H1 (cell line): ENCODE measurements at regions not wholly inside any gene's neighbourhood (a gene's known extent, or its start where the extent isn't known, plus 50 kb on each side); places are given as distances from the start of the nearest gene placed in this dataset.

Source experiments
- CBX5 ChIP-seq: fragments of 300-800, 300-1000 bp; sonication (generic); IDR thresholded peaks from 2 replicates; pipeline ENCODE4 v1.7.1; 2016; ENCODE audit warnings: antibody characterized with exemption, low read length, low read depth
- GABPA ChIP-seq: IDR thresholded peaks from 2 replicates; pipeline ENCODE4 v1.6.1; 2011; ENCODE audit warnings: mild to moderate bottlenecking, low read length, moderate library complexity, borderline replicate concordance; ENCODE audit not compliant: insufficient read depth
- SIX5 ChIP-seq: IDR thresholded peaks from 2 replicates; pipeline ENCODE4 v1.6.1; 2011; ENCODE audit warnings: mild to moderate bottlenecking, low read depth, low read length
- SP4 ChIP-seq: IDR thresholded peaks from 2 replicates; pipeline ENCODE4 v1.6.1; 2012; ENCODE audit warnings: low read length, inconsistent platforms
- TF ChIP-seq, protein P1 (sequence below): IDR thresholded peaks from 2 replicates; pipeline ENCODE4 v1.6.1; 2011; ENCODE audit warnings: low read depth, mild to moderate bottlenecking, low read length; ENCODE audit not compliant: insufficient read depth

DNA sequence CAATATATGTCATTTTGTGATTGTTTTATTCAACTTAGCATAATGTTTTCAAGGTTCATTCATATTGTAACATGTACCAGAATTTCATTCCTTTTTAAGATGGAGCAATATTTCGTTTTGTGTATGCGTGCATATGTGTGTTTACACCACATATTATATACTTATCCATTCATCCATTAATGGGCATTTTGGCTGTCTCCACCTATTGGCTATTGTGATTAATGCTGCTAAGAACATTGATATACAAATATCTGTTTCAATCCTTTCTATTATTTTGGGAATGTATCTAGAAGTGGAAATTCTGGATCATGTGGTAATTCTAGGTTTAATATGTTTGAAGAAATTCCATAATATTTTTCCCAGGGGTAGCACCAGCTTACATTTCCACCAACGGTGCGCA lies 403.9 kb upstream of the LMCD1 start (continued):
- TF ChIP-seq GABPA = no peak
- TF ChIP-seq, protein P1, sequence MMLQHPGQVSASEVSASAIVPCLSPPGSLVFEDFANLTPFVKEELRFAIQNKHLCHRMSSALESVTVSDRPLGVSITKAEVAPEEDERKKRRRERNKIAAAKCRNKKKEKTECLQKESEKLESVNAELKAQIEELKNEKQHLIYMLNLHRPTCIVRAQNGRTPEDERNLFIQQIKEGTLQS = no peak
- TF ChIP-seq SIX5 = no peak
- no peak for TF ChIP-seq CBX5
- TF ChIP-seq SP4 = no peak
